Activated B cell treated with CpG ODN at 0.5 μM for 24 hours (primary cell): ENCODE measurements at regions not wholly inside any gene's neighbourhood (a gene's known extent, or its start where the extent isn't known, plus 50 kb on each side); places are given as distances from the start of the nearest gene placed in this dataset.

Experiments
- ATAC-seq: fragments of 200-7000 bp; cut with Tn5 transposase; one replicate; pipeline ENCODE4 v1.10.0; 2021; ENCODE audit warnings: low read depth, mild to moderate bottlenecking, moderate library complexity
- CTCF ChIA-PET: fragments of 350-600 bp; sonication (Branson Sonifier 250); formaldehyde crosslinking; loops from one replicate; lab custom pipeline; 2021; ENCODE audit warnings: antibody characterized with exemption; lab: Charles Lee
- POLR2A ChIA-PET: fragments of 350-600 bp; sonication (Branson Sonifier 250); formaldehyde crosslinking; loops from one replicate; lab custom pipeline; 2021; ENCODE audit warnings: antibody characterized with exemption; lab: Charles Lee
- DNase-seq: peaks from one replicate; pipeline ENCODE4 v3.0.0; 2022
- H3K27ac Mint-ChIP-seq: one replicate; pipeline ENCODE4 v1.8.0; 2020; ENCODE audit warnings: mixed read lengths
- H3K27me3 Mint-ChIP-seq: one replicate; pipeline ENCODE4 v1.8.0; 2021; ENCODE audit warnings: mixed read lengths
- H3K36me3 Mint-ChIP-seq: one replicate; pipeline ENCODE4 v1.8.0; 2021; ENCODE audit warnings: low read depth, mixed read lengths
- H3K4me1 Mint-ChIP-seq: one replicate; pipeline ENCODE4 v1.8.0; 2021; ENCODE audit warnings: mixed read lengths
- H3K4me3 Mint-ChIP-seq: one replicate; pipeline ENCODE4 v1.8.0; 2020; ENCODE audit warnings: mild to moderate bottlenecking, mixed read lengths
- H3K9me3 Mint-ChIP-seq: one replicate; pipeline ENCODE4 v1.8.0; 2020; ENCODE audit warnings: mixed read lengths
- intact Hi-C: fragments of 100-400 bp; cut with micrococcal nuclease; formaldehyde crosslinking; loops from one replicate; pipeline ENCODE4 v1.15.1; 2024
- TF ChIP-seq, protein P1 (sequence below): fragments of 200-600 bp; IDR thresholded peaks from one replicate; pipeline ENCODE4 v1.8.0; 2022; ENCODE audit warnings: antibody characterized with exemption, mild to moderate bottlenecking

DNA sequence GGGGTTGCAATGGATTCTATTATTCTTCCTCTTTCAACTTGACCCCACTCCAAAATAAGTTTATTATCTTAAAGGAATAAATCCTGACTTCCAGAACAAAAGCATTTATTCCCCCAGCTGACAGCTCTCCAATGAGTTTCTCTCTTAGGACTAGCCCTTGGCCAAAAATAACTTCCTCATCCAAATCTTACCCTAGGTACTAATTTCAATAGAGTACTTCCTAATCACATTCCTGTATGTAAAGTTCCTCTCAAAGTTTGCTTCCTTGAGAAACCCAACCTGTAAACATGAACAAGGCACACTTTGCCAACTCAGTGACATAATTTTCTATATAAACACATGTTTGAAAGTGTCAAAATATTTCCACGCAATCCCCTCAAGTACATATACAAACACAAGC lies 671.2 kb upstream of the GALNTL6 start:
- no peaks in the 10 kb centered on the region for H3K4me1 Mint-ChIP-seq
- intact Hi-C loops, result no loop called here
- no peaks in the 10 kb centered on the region for H3K27me3 Mint-ChIP-seq
- H3K9me3 Mint-ChIP-seq, result no peaks in the 10 kb centered on the region
- TF ChIP-seq, protein P1, sequence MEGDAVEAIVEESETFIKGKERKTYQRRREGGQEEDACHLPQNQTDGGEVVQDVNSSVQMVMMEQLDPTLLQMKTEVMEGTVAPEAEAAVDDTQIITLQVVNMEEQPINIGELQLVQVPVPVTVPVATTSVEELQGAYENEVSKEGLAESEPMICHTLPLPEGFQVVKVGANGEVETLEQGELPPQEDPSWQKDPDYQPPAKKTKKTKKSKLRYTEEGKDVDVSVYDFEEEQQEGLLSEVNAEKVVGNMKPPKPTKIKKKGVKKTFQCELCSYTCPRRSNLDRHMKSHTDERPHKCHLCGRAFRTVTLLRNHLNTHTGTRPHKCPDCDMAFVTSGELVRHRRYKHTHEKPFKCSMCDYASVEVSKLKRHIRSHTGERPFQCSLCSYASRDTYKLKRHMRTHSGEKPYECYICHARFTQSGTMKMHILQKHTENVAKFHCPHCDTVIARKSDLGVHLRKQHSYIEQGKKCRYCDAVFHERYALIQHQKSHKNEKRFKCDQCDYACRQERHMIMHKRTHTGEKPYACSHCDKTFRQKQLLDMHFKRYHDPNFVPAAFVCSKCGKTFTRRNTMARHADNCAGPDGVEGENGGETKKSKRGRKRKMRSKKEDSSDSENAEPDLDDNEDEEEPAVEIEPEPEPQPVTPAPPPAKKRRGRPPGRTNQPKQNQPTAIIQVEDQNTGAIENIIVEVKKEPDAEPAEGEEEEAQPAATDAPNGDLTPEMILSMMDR, result no peak
- no peak overlapping the region for H3K27ac Mint-ChIP-seq
- POLR2A ChIA-PET, result no interaction called here
- DNase-seq, result no peak
- H3K4me3 Mint-ChIP-seq, result no peak overlapping the region
- H3K36me3 Mint-ChIP-seq, result no peaks in the 10 kb centered on the region
- CTCF ChIA-PET, result no interaction called here
- no peak for ATAC-seq

DNA sequence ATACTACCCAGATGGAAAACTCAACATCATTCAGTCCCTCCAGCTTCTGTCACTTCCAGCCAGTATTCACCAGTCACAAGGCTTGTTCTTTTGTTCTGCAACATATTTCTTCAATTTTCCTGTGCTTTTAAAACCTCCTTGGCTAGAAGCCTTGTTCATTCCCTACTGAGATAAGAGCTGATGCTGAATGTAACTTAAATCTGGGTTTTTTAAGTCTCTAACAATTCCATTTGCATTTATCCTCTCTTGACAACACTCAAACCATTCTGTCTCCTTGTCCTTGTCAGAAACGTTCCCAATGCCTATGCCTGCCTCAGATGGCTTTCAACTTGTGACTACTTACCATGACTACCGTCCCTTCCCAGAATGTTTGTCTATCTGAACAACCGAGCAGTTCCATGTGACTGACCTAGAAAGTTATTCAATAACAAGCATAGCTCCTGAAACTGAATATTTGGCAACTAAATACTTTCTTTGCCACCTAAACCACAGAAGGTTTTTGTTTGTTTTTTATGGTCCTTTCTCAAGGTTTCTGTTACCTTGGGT lies 682.9 kb upstream of the GALNTL6 start:
- DNase-seq, result no peak
- ChIA-PET CTCF (no interaction called here), POLR2A (no interaction called here)
- H3K4me1 Mint-ChIP-seq, result no peaks in the 10 kb centered on the region
- no peaks in the 10 kb centered on the region for H3K36me3 Mint-ChIP-seq
- TF ChIP-seq, protein P1, result no peak
- H3K27me3 Mint-ChIP-seq, result no peaks in the 10 kb centered on the region
- no peak overlapping the region for H3K27ac Mint-ChIP-seq
- H3K9me3 Mint-ChIP-seq, result no peaks in the 10 kb centered on the region
- ATAC-seq, result no peak
- no peak overlapping the region for H3K4me3 Mint-ChIP-seq
- intact Hi-C loops, result no loop called here

DNA sequence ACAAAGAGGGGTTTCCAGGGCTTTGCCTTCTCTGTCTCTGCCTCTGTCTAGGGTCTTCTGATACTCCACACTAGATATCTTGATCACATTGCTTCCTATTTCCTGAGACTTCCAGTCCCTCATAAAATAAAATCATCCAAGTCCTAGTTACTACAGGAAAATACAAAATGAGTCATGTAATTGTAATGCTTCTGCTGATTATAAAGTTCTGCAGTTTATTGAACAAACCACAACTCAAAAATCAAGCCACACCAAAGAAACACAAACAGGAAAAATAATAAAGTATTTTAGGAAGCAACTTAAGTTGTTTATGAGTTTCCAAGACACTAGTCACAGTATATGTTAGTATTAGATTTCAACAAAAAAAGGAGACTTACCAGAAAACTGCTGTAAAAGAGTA lies 695.1 kb upstream of the GALNTL6 start:
- ChIA-PET POLR2A (no interaction called here), CTCF (no interaction called here)
- H3K27ac Mint-ChIP-seq, result no peak overlapping the region
- intact Hi-C loops, result no loop called here
- TF ChIP-seq, protein P1, result no peak
- H3K9me3 Mint-ChIP-seq, result no peaks in the 10 kb centered on the region
- DNase-seq, result no peak
- H3K4me1 Mint-ChIP-seq, result no peaks in the 10 kb centered on the region
- no peaks in the 10 kb centered on the region for H3K36me3 Mint-ChIP-seq
- no peak overlapping the region for H3K4me3 Mint-ChIP-seq
- no peak for ATAC-seq
- H3K27me3 Mint-ChIP-seq, result no peaks in the 10 kb centered on the region

DNA sequence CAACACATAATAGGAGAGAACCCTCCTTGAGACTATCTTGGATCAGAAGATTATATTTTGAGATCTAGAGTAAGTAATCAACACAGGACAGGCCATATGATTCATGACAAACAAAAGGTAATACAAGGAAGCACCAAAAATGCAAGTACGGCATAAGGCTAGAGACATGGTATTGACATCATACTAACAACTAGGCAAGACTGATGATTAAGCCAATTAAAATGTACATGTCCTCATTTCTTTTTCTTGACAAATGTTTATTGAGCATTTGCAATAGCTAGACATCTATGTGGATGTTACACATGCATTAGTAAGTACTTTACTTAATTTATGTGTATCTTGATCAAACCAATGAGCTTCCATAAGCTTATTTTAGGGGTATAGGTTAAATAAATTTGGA lies 695.7 kb upstream of the GALNTL6 start:
- ATAC-seq (no peak), DNase-seq (no peak)
- H3K27me3 Mint-ChIP-seq, result no peaks in the 10 kb centered on the region
- no peaks in the 10 kb centered on the region for H3K9me3 Mint-ChIP-seq
- POLR2A ChIA-PET, result no interaction called here
- H3K27ac Mint-ChIP-seq, result no peak overlapping the region
- H3K36me3 Mint-ChIP-seq, result no peaks in the 10 kb centered on the region
- intact Hi-C loops, result no loop called here
- H3K4me3 Mint-ChIP-seq, result no peak overlapping the region
- CTCF ChIA-PET, result no interaction called here
- no peaks in the 10 kb centered on the region for H3K4me1 Mint-ChIP-seq
- TF ChIP-seq, protein P1, result no peak

DNA sequence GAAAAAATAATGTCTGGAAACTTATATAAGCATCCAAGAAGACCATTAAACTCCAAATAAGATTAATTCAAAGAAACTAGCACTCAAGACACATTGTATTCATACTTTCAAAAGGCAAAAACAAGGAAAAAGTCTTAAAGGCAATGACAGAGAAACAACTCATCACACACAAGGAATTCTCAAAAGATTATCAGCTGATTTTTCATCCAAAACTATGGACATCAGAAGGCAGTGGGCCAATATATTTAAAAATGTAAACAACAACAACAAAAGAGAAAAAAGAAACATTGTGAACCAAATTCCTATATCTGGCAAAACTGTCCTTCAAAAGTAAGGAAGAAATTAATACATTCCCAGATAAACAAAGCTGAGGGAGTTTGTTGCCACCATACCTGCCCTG lies 711.4 kb upstream of the GALNTL6 start:
- ATAC-seq (no peak), DNase-seq (no peak)
- H3K27ac Mint-ChIP-seq, result no peak overlapping the region
- peaks cover 7% of the 10 kb centered on the region for H3K9me3 Mint-ChIP-seq
- H3K4me3 Mint-ChIP-seq, result no peak overlapping the region
- ChIA-PET CTCF (no interaction called here), POLR2A (no interaction called here)
- no peaks in the 10 kb centered on the region for H3K36me3 Mint-ChIP-seq
- TF ChIP-seq, protein P1, result no peak
- intact Hi-C loops, result no loop called here
- H3K4me1 Mint-ChIP-seq, result no peaks in the 10 kb centered on the region
- no peaks in the 10 kb centered on the region for H3K27me3 Mint-ChIP-seq
